GM12872 (cell line): ENCODE measurements at regions not wholly inside any gene's neighbourhood (a gene's known extent, or its start where the extent isn't known, plus 50 kb on each side); places are given as distances from the start of the nearest gene placed in this dataset.

Experiments used
- CTCF ChIP-seq: IDR thresholded peaks from 3 replicates; pipeline ENCODE4 v1.5.1; 2011; ENCODE audit warnings: low read depth, mild to moderate bottlenecking, low read length, moderate library complexity; ENCODE audit not compliant: insufficient read depth

- TF ChIP-seq CTCF, result no peak
These were observed 367.6 kb downstream of the THBS2 start for GRCh38 chr6:168885751-168886742.

- TF ChIP-seq CTCF, result no peak
These were observed 368.4 kb downstream of the THBS2 start for GRCh38 chr6:168885196-168885595.

GRCh38 chr6:168884646-168885086 is 369.0 kb downstream of the THBS2 start:
- peak; percentile 47; the same call in 2 of the 3 replicates for TF ChIP-seq CTCF

- TF ChIP-seq CTCF, result no peak
These were observed 369.5 kb downstream of the THBS2 start for GRCh38 chr6:168884050-168884645.

- no peak for TF ChIP-seq CTCF
These were observed 370.1 kb downstream of the THBS2 start for GRCh38 chr6:168883410-168884049.

- TF ChIP-seq CTCF, result no peak
These were observed 373.4 kb downstream of the THBS2 start for GRCh38 chr6:168880271-168880670.

- TF ChIP-seq CTCF, result no peak
These were observed 375.8 kb downstream of the THBS2 start for GRCh38 chr6:168877821-168878282.
